ENCODE measurements at regions not wholly inside any gene's neighbourhood (a gene's known extent, or its start where the extent isn't known, plus 50 kb on each side); places are given as distances from the start of the nearest gene placed in this dataset.

DNA sequence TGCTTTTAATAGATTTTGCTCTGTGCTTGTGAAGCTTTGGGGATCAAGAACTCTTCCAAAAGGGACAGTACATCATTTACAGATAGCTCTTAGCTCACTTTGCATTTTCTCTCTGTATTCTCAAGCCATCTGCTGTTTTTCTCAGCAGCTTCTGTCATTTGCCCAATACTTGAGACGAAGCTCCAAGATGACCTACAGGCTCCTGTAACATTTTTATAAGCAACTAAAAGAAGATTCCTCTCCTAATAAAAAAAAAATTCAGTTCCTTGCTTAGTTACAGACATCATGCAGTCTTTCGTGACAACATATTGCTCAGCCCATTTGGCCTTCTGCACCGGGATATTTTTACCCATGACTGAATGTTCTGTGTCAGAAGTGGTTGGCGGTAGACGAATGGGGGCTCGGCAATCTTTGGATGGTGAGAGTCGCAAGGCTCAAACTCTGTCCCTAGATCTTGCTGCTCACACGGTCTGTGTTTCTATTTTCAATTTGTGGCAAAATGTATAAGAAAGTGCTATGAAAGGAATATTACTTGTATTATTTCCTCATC is 215.6 kb downstream of the FSCB start:
- POLR2A ChIA-PET = no interaction called here
- TF ChIP-seq, protein P1, sequence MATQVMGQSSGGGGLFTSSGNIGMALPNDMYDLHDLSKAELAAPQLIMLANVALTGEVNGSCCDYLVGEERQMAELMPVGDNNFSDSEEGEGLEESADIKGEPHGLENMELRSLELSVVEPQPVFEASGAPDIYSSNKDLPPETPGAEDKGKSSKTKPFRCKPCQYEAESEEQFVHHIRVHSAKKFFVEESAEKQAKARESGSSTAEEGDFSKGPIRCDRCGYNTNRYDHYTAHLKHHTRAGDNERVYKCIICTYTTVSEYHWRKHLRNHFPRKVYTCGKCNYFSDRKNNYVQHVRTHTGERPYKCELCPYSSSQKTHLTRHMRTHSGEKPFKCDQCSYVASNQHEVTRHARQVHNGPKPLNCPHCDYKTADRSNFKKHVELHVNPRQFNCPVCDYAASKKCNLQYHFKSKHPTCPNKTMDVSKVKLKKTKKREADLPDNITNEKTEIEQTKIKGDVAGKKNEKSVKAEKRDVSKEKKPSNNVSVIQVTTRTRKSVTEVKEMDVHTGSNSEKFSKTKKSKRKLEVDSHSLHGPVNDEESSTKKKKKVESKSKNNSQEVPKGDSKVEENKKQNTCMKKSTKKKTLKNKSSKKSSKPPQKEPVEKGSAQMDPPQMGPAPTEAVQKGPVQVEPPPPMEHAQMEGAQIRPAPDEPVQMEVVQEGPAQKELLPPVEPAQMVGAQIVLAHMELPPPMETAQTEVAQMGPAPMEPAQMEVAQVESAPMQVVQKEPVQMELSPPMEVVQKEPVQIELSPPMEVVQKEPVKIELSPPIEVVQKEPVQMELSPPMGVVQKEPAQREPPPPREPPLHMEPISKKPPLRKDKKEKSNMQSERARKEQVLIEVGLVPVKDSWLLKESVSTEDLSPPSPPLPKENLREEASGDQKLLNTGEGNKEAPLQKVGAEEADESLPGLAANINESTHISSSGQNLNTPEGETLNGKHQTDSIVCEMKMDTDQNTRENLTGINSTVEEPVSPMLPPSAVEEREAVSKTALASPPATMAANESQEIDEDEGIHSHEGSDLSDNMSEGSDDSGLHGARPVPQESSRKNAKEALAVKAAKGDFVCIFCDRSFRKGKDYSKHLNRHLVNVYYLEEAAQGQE (IDR thresholded peaks at IDR 0.05; ENCODE audit: insufficient read depth in 1 of 2, low read depth in 2 of 2, low read length in 1 of 2) = no peak
- TF ChIP-seq CTCF (IDR thresholded peaks at IDR 0.05) (no peak), POLR2AphosphoS5 (IDR thresholded peaks at IDR 0.05; ENCODE audit: low read depth, low read length) (no peak), SIN3A (IDR thresholded peaks at IDR 0.05; ENCODE audit: borderline replicate concordance, insufficient read depth, low read depth, low read length) (no peak), TCF7L2 (IDR thresholded peaks at IDR 0.05; ENCODE audit: low read depth, low read length) (no peak)
- no peak overlapping the region for H3K27ac ChIP-seq (ENCODE audit: low read length)
- DNase-seq (ENCODE audit: low read depth, low spot score) (no peak), ATAC-seq (no peak)
- no peaks in the 10 kb centered on the region for H3K27me3 ChIP-seq (ENCODE audit: control insufficient read depth, insufficient read depth, low read length)
- H3K36me3 ChIP-seq (ENCODE audit: control insufficient read depth, insufficient read depth, low read length) = no peaks in the 10 kb centered on the region
- no peaks in the 10 kb centered on the region for H3K4me1 ChIP-seq (ENCODE audit: control insufficient read depth, insufficient read depth, low read length)
- no peak overlapping the region for H3K4me3 ChIP-seq (ENCODE audit: low read depth in 2 of 2, low read length in 2 of 2)
- CTCF ChIA-PET = no interaction called here
- intact Hi-C loops (cut with micrococcal nuclease; ENCODE audit: unreplicated experiment) = no loop called here
- in situ Hi-C loops (cut with HindIII; ENCODE audit: low pct_unique_long_range_greater_than_20kb, low sequenced_read_pairs) = no loop called here
- no peaks in the 10 kb centered on the region for H3K9me3 ChIP-seq (ENCODE audit: control insufficient read depth, insufficient read depth, low read depth, low read length)
- no TSS peak for BruUV-seq (replicated peaks)

- ATAC-seq = no peak
- POLR2A ChIA-PET = no interaction called here
- Histone ChIP-seq H3K9me3 (ENCODE audit: control insufficient read depth, insufficient read depth, low read depth, low read length) (no peaks in the 10 kb centered on the region), H3K27me3 (ENCODE audit: control insufficient read depth, insufficient read depth, low read length) (no peaks in the 10 kb centered on the region), H3K4me1 (ENCODE audit: control insufficient read depth, insufficient read depth, low read length) (no peaks in the 10 kb centered on the region), H3K27ac (ENCODE audit: low read length) (no peak overlapping the region), H3K36me3 (ENCODE audit: control insufficient read depth, insufficient read depth, low read length) (no peaks in the 10 kb centered on the region), H3K4me3 (ENCODE audit: low read depth in 2 of 2, low read length in 2 of 2) (no peak overlapping the region)
- intact Hi-C loops (cut with micrococcal nuclease; ENCODE audit: unreplicated experiment) = no loop called here
- no peak for DNase-seq (ENCODE audit: low read depth, low spot score)
- in situ Hi-C loops (cut with HindIII; ENCODE audit: low pct_unique_long_range_greater_than_20kb, low sequenced_read_pairs) = no loop called here
- TF ChIP-seq CTCF (IDR thresholded peaks at IDR 0.05) (no peak), SIN3A (IDR thresholded peaks at IDR 0.05; ENCODE audit: borderline replicate concordance, insufficient read depth, low read depth, low read length) (no peak)
- BruUV-seq (replicated peaks) = no TSS peak
- CTCF ChIA-PET = no interaction called here
These were observed 219.2 kb downstream of the FSCB start for GRCh38 chr14:44287858-44288257.

Measured in Panc1 (cell line).